H9 (cell line): ENCODE measurements at regions not wholly inside any gene's neighbourhood (a gene's known extent, or its start where the extent isn't known, plus 50 kb on each side); places are given as distances from the start of the nearest gene placed in this dataset.

Experiments
- DNase-seq: peaks from one replicate; pipeline ENCODE4 v3.0.0-alpha.2; 2017
- H2AFZ ChIP-seq: one replicate; pipeline ENCODE4 v1.6.1; 2013; ENCODE audit warnings: mild to moderate bottlenecking, low read length, control low read depth, moderate library complexity
- H2AK5ac ChIP-seq: 2 replicates; pipeline ENCODE4 v1.6.1; 2013; ENCODE audit warnings: low read length, control low read depth, mixed read lengths; ENCODE audit not compliant: insufficient read length
- H2BK120ac ChIP-seq: one replicate; pipeline ENCODE4 v1.6.1; 2013; ENCODE audit warnings: low read depth, mild to moderate bottlenecking, low read length, control low read depth, inconsistent platforms; ENCODE audit not compliant: poor library complexity, severe bottlenecking
- H2BK12ac ChIP-seq: 2 replicates; pipeline ENCODE4 v1.6.1; 2013; ENCODE audit warnings: low read length, control low read depth, mixed read lengths, low read depth; ENCODE audit not compliant: insufficient read length
- H2BK15ac ChIP-seq: 2 replicates; pipeline ENCODE4 v1.6.1; 2013; ENCODE audit warnings: low read depth, low read length, control low read depth
- H2BK20ac ChIP-seq: one replicate; pipeline ENCODE4 v1.6.1; 2013; ENCODE audit warnings: low read depth, mild to moderate bottlenecking, low read length, control low read depth, inconsistent platforms; ENCODE audit not compliant: poor library complexity, severe bottlenecking
- H2BK5ac ChIP-seq: 2 replicates; pipeline ENCODE4 v1.6.1; 2013; ENCODE audit warnings: low read length, control low read depth, mixed read lengths; ENCODE audit not compliant: insufficient read length
- H3K14ac ChIP-seq: 2 replicates; pipeline ENCODE4 v1.6.1; 2013; ENCODE audit warnings: low read length, control low read depth; ENCODE audit not compliant: insufficient read depth
- H3K18ac ChIP-seq: 2 replicates; pipeline ENCODE4 v1.6.1; 2013; ENCODE audit warnings: low read depth, mild to moderate bottlenecking, mixed read lengths, low read length, control low read depth; ENCODE audit not compliant: insufficient read length
- H3K23ac ChIP-seq: 2 replicates; pipeline ENCODE4 v1.6.1; 2013; ENCODE audit warnings: low read length, control low read depth, mixed read lengths, low read depth; ENCODE audit not compliant: insufficient read length
- H3K23me2 ChIP-seq: 2 replicates; pipeline ENCODE4 v1.6.1; 2013; ENCODE audit warnings: low read depth, mild to moderate bottlenecking, mixed read lengths, low read length, control low read depth; ENCODE audit not compliant: insufficient read length, poor library complexity, severe bottlenecking
- H3K27ac ChIP-seq: 2 replicates; pipeline ENCODE4 v1.5.1; 2013; ENCODE audit warnings: low read length, control low read depth, mixed read lengths, low read depth; ENCODE audit not compliant: insufficient read length
- H3K27me3 ChIP-seq: 2 replicates; pipeline ENCODE4 v1.6.1; 2013; ENCODE audit warnings: low read length, control low read depth, inconsistent platforms; ENCODE audit not compliant: insufficient read depth
- H3K4ac ChIP-seq: 2 replicates; pipeline ENCODE4 v1.6.1; 2013; ENCODE audit warnings: low read depth, mild to moderate bottlenecking, control low read depth, inconsistent platforms, low read length, moderate library complexity
- H3K4me1 ChIP-seq: 2 replicates; pipeline ENCODE4 v1.6.1; 2013; ENCODE audit warnings: low read length, control low read depth, inconsistent platforms; ENCODE audit not compliant: insufficient read depth
- H3K4me2 ChIP-seq: 2 replicates; pipeline ENCODE4 v1.6.1; 2013; ENCODE audit warnings: low read length, control low read depth, mixed read lengths; ENCODE audit not compliant: insufficient read length, insufficient read depth
- H3K56ac ChIP-seq: 2 replicates; pipeline ENCODE4 v1.6.1; 2013; ENCODE audit warnings: low read depth, mild to moderate bottlenecking, mixed read lengths, low read length, control low read depth; ENCODE audit not compliant: insufficient read length
- H3K79me1 ChIP-seq: 2 replicates; pipeline ENCODE4 v1.6.1; 2013; ENCODE audit warnings: low read depth, mild to moderate bottlenecking, moderate library complexity, low read length, control low read depth, inconsistent platforms; ENCODE audit not compliant: insufficient read depth, poor library complexity, severe bottlenecking
- H3K79me2 ChIP-seq: 2 replicates; pipeline ENCODE4 v1.6.1; 2013; ENCODE audit warnings: low read length, control low read depth, inconsistent platforms; ENCODE audit not compliant: insufficient read depth
- H3K9ac ChIP-seq: 2 replicates; pipeline ENCODE4 v1.6.1; 2013; ENCODE audit warnings: low read length, control low read depth, mixed read lengths; ENCODE audit not compliant: insufficient read length; ENCODE audit errors: extremely low read depth
- H3K9me3 ChIP-seq: one replicate; pipeline ENCODE4 v1.6.1; 2013; ENCODE audit warnings: low read depth, low read length, inconsistent platforms; ENCODE audit not compliant: control insufficient read depth
- H3T11ph ChIP-seq: one replicate; pipeline ENCODE4 v1.6.1; 2013; ENCODE audit warnings: mild to moderate bottlenecking, low read length, control low read depth, inconsistent platforms
- H4K20me1 ChIP-seq: one replicate; pipeline ENCODE4 v1.6.1; 2013; ENCODE audit not compliant: control insufficient read depth, insufficient read length, insufficient read depth
- H4K5ac ChIP-seq: 2 replicates; pipeline ENCODE4 v1.6.1; 2013; ENCODE audit warnings: low read depth, mild to moderate bottlenecking, mixed read lengths, low read length, control low read depth; ENCODE audit not compliant: insufficient read length
- H4K8ac ChIP-seq: replicated peaks from 2 replicates; pipeline ENCODE4 v1.6.1; 2013; ENCODE audit warnings: low read length, control low read depth, mixed read lengths, low read depth; ENCODE audit not compliant: insufficient read length
- H4K91ac ChIP-seq: 2 replicates; pipeline ENCODE4 v1.6.1; 2013; ENCODE audit warnings: low read depth, mild to moderate bottlenecking, moderate library complexity, mixed read lengths, low read length, control low read depth; ENCODE audit not compliant: insufficient read length
- H3K27ac Mint-ChIP-seq, 3 experiments: 2 replicates in 2 of 3; 3 replicates in 1 of 3; pipeline ENCODE4 v1.8.0; 2020 to 2021; ENCODE audit warnings: mixed read lengths in 3 of 3, mild to moderate bottlenecking in 1 of 3, moderate library complexity in 1 of 3
- H3K27me3 Mint-ChIP-seq: 2 replicates; pipeline ENCODE4 v1.8.0; 2021; ENCODE audit warnings: low read depth, mild to moderate bottlenecking, moderate library complexity, mixed read lengths
- H3K36me3 Mint-ChIP-seq, 3 experiments: 2 replicates in 2 of 3; 3 replicates in 1 of 3; pipeline ENCODE4 v1.8.0; 2020 to 2021; ENCODE audit warnings: low read depth in 3 of 3, mixed read lengths in 3 of 3; ENCODE audit not compliant: insufficient read depth in 1 of 3
- H3K4me1 Mint-ChIP-seq, 2 experiments: 2 replicates each; pipeline ENCODE4 v1.8.0; 2020; ENCODE audit warnings: mixed read lengths in 2 of 2
- H3K4me3 Mint-ChIP-seq, 2 experiments: 2 replicates in 1 of 2; 3 replicates in 1 of 2; pipeline ENCODE4 v1.8.0; 2020 to 2021; ENCODE audit warnings: mild to moderate bottlenecking in 2 of 2, mixed read lengths in 2 of 2, moderate library complexity in 1 of 2
- H3K9me3 Mint-ChIP-seq, 2 experiments: 2 replicates in 1 of 2; 3 replicates in 1 of 2; pipeline ENCODE4 v1.8.0; 2020; ENCODE audit warnings: mild to moderate bottlenecking in 2 of 2, mixed read lengths in 2 of 2, moderate library complexity in 1 of 2
- WGBS: extraction: QIAGEN DNeasy Blood & Tissue Kit; methylation state at CpG from one replicate; pipeline ENCODE4 v1.1.7; 2013; ENCODE audit warnings: missing lambda C conversion rate, low lambda C conversion rate, mixed read lengths; ENCODE audit not compliant: insufficient read length; ENCODE audit errors: extremely low coverage; 5-methylcytosine and 5-hydroxymethylcytosine counted together
- TF ChIP-seq, protein P1 (sequence below): fragments of 200-600 bp; sonication (generic); conservative IDR thresholded peaks from 3 replicates; pipeline ENCODE4 v1.8.0; 2021; ENCODE audit warnings: antibody characterized with exemption, mild to moderate bottlenecking

DNA sequence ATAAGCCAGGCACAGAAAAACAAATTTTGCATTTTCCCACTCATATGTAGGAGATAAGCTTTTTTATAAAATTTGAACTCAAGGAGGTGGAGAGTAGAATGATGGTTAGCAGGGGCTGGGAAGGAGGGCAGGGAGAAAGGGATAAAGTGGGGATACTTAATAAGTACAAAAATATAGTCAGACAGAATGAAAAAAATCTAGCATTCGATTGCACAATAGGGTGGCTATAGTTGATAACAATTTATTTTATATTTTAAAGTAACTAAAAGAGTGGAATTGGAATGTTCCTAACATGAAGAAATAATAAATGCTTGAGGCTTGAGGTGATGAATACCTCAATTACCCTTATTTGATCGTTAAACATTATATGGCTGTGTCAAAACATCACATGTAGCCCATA, 415.7 kb upstream of the STEAP1 start:
- Histone ChIP-seq H4K8ac (no peak overlapping the region), H2AK5ac (no peak overlapping the region), H2BK20ac (no peak overlapping the region), H2AFZ (no peak overlapping the region), H2BK120ac (no peak overlapping the region), H3K79me2 (no peaks in the 10 kb centered on the region), H2BK15ac (no peak overlapping the region), H3K56ac (no peak overlapping the region), H3K23ac (no peak overlapping the region), H3K9me3 (no peaks in the 10 kb centered on the region), H3K9ac (no peak overlapping the region), H3T11ph (no peak overlapping the region), H3K14ac (no peak overlapping the region), H3K27ac (no peak overlapping the region), H3K27me3 (no peaks in the 10 kb centered on the region), H4K91ac (no peak overlapping the region), H3K4ac (no peak overlapping the region), H4K5ac (no peak overlapping the region), H4K20me1 (no peaks in the 10 kb centered on the region), H2BK5ac (no peak overlapping the region), H2BK12ac (no peak overlapping the region), H3K4me2 (no peak overlapping the region), H3K18ac (no peak overlapping the region), H3K23me2 (no peaks in the 10 kb centered on the region), H3K4me1 (no peaks in the 10 kb centered on the region), H3K79me1 (no peaks in the 10 kb centered on the region)
- no peaks in the 10 kb centered on the region; a peak in 1 of 5 replicates for H3K9me3 Mint-ChIP-seq
- DNase-seq, result no peak
- no peak overlapping the region for H3K4me3 Mint-ChIP-seq
- no peaks in the 10 kb centered on the region for H3K36me3 Mint-ChIP-seq
- H3K27me3 Mint-ChIP-seq, result no peaks in the 10 kb centered on the region
- TF ChIP-seq, protein P1, sequence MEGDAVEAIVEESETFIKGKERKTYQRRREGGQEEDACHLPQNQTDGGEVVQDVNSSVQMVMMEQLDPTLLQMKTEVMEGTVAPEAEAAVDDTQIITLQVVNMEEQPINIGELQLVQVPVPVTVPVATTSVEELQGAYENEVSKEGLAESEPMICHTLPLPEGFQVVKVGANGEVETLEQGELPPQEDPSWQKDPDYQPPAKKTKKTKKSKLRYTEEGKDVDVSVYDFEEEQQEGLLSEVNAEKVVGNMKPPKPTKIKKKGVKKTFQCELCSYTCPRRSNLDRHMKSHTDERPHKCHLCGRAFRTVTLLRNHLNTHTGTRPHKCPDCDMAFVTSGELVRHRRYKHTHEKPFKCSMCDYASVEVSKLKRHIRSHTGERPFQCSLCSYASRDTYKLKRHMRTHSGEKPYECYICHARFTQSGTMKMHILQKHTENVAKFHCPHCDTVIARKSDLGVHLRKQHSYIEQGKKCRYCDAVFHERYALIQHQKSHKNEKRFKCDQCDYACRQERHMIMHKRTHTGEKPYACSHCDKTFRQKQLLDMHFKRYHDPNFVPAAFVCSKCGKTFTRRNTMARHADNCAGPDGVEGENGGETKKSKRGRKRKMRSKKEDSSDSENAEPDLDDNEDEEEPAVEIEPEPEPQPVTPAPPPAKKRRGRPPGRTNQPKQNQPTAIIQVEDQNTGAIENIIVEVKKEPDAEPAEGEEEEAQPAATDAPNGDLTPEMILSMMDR, result no peak
- H3K4me1 Mint-ChIP-seq, result no peaks in the 10 kb centered on the region
- no CpG with 5 or more reads among the region's 2 CpGs for WGBS
- H3K27ac Mint-ChIP-seq, result 0 out of 7 replicates have a peak overlapping the region, but pooled peaks of 1 of the 3 experiments have one; percentile 67
